IMR-90 (cell line): ENCODE measurements at regions not wholly inside any gene's neighbourhood (a gene's known extent, or its start where the extent isn't known, plus 50 kb on each side); places are given as distances from the start of the nearest gene placed in this dataset.

Experiments
- ATAC-seq: fragments of 200-7000 bp; cut with Tn5 transposase; 2 replicates; pipeline ENCODE4 v1.9.1; 2020; ENCODE audit warnings: low read depth, mild to moderate bottlenecking, moderate library complexity
- BruUV-seq: library from RNA; stranded (reverse); fragments of 400-500 nt; replicated peaks from 2 replicates; lab custom pipeline; 2021; lab: Mats Ljungman, UMichigan
- CTCF ChIA-PET: fragments of 300-600 bp; formaldehyde crosslinking; extraction: SDS; loops from one replicate; lab custom pipeline; 2021; ENCODE audit warnings: antibody characterized with exemption; lab: Yijun Ruan, JAX
- POLR2A ChIA-PET: fragments of 300-600 bp; sonication (Branson Sonifier 250); formaldehyde crosslinking; loops from one replicate; lab custom pipeline; 2022; ENCODE audit warnings: antibody characterized with exemption; ENCODE audit not compliant: unreplicated experiment; lab: Charles Lee
- DNase-seq: peaks from one replicate; pipeline ENCODE4 v3.0.0; 2013
- H2AFZ ChIP-seq: replicated peaks from 2 replicates; pipeline ENCODE3; 2013; ENCODE audit warnings: low read length, mild to moderate bottlenecking; ENCODE audit not compliant: poor library complexity
- H2AK5ac ChIP-seq: 2 replicates; pipeline ENCODE4 v1.6.1; 2013; ENCODE audit warnings: low read depth, low read length, inconsistent platforms
- H2AK9ac ChIP-seq: replicated peaks from 2 replicates; pipeline ENCODE3; 2013; ENCODE audit warnings: mild to moderate bottlenecking, low read depth, low read length, moderate library complexity; ENCODE audit not compliant: poor library complexity
- H2BK120ac ChIP-seq: 2 replicates; pipeline ENCODE4 v1.6.1; 2013; ENCODE audit warnings: low read depth, low read length, inconsistent platforms
- H2BK15ac ChIP-seq: 3 replicates; pipeline ENCODE4 v1.6.1; 2013; ENCODE audit warnings: low read depth, low read length, inconsistent platforms
- H2BK20ac ChIP-seq: 2 replicates; pipeline ENCODE4 v1.6.1; 2013; ENCODE audit warnings: low read depth, mild to moderate bottlenecking, inconsistent platforms, low read length, moderate library complexity
- H2BK5ac ChIP-seq: 2 replicates; pipeline ENCODE4 v1.6.1; 2013; ENCODE audit warnings: mild to moderate bottlenecking, low read depth, low read length, inconsistent platforms; ENCODE audit not compliant: poor library complexity, severe bottlenecking
- H3K14ac ChIP-seq: replicated peaks from 2 replicates; pipeline ENCODE4 v1.6.1; 2013; ENCODE audit warnings: low read depth, low read length, inconsistent platforms
- H3K18ac ChIP-seq: 2 replicates; pipeline ENCODE4 v1.6.1; 2013; ENCODE audit warnings: low read depth, low read length, control low read depth
- H3K23ac ChIP-seq: 2 replicates; pipeline ENCODE4 v1.6.1; 2013; ENCODE audit warnings: low read depth, low read length, inconsistent platforms
- H3K27ac ChIP-seq: 2 replicates; pipeline ENCODE4 v1.5.1; 2013; ENCODE audit warnings: mild to moderate bottlenecking, control low read depth, low read length; ENCODE audit not compliant: insufficient read depth
- H3K27me3 ChIP-seq: 2 replicates; pipeline ENCODE4 v1.6.1; 2013; ENCODE audit warnings: low read length; ENCODE audit not compliant: control insufficient read depth, insufficient read depth
- H3K36me3 ChIP-seq: 2 replicates; pipeline ENCODE4 v1.6.1; 2013; ENCODE audit warnings: low read length, mixed read lengths; ENCODE audit not compliant: control insufficient read depth, insufficient read depth
- H3K4ac ChIP-seq: 2 replicates; pipeline ENCODE4 v1.6.1; 2013; ENCODE audit warnings: low read depth, low read length, inconsistent platforms
- H3K4me1 ChIP-seq: 2 replicates; pipeline ENCODE4 v1.6.1; 2013; ENCODE audit warnings: low read length, mixed read lengths; ENCODE audit not compliant: control insufficient read depth, insufficient read depth
- H3K4me2 ChIP-seq: 2 replicates; pipeline ENCODE4 v1.6.1; 2013; ENCODE audit warnings: low read depth, mild to moderate bottlenecking, control low read depth, low read length, moderate library complexity
- H3K4me3 ChIP-seq: 2 replicates; pipeline ENCODE4 v1.5.1; 2013; ENCODE audit warnings: low read depth, mild to moderate bottlenecking, control low read depth, low read length, moderate library complexity; ENCODE audit not compliant: insufficient read depth
- H3K56ac ChIP-seq: 2 replicates; pipeline ENCODE4 v1.6.1; 2013; ENCODE audit warnings: low read length, inconsistent platforms; ENCODE audit not compliant: insufficient read depth; ENCODE audit errors: extremely low read depth
- H3K79me1 ChIP-seq, 2 experiments: 2 replicates each; pipeline ENCODE4 v1.6.1; 2013; ENCODE audit warnings: low read length in 2 of 2, inconsistent platforms in 1 of 2, low read depth in 1 of 2
- H3K9ac ChIP-seq: 2 replicates; pipeline ENCODE4 v1.6.1; 2013; ENCODE audit warnings: low read depth, low read length, control low read depth
- H3K9me1 ChIP-seq: 2 replicates; pipeline ENCODE4 v1.6.1; 2013; ENCODE audit warnings: low read length, inconsistent platforms; ENCODE audit not compliant: insufficient read depth
- H3K9me3 ChIP-seq: 2 replicates; pipeline ENCODE4 v1.6.1; 2013; ENCODE audit warnings: low read length; ENCODE audit not compliant: control insufficient read depth, insufficient read depth
- H4K20me1 ChIP-seq: 2 replicates; pipeline ENCODE4 v1.6.1; 2013; ENCODE audit warnings: low read length, inconsistent platforms; ENCODE audit not compliant: insufficient read depth
- H4K5ac ChIP-seq: 2 replicates; pipeline ENCODE4 v1.6.1; 2013; ENCODE audit warnings: mild to moderate bottlenecking, low read depth, low read length, control low read depth
- H4K8ac ChIP-seq, 2 experiments: 2 replicates each; pipeline ENCODE4 v1.6.1; 2013; ENCODE audit warnings: low read depth in 2 of 2, low read length in 2 of 2, control low read depth in 1 of 2, inconsistent platforms in 1 of 2
- H4K91ac ChIP-seq: 2 replicates; pipeline ENCODE4 v1.6.1; 2013; ENCODE audit warnings: low read depth, low read length, inconsistent platforms; ENCODE audit not compliant: insufficient read depth
- FOS ChIP-seq: fragments of 150-350 bp; IDR thresholded peaks from 2 replicates; pipeline ENCODE4 v1.6.1; 2016; ENCODE audit warnings: low read depth, low read length
- WGBS, 2 experiments: methylation state at CpG; one replicate each; pipeline versions ENCODE4 v1.1.5 to v1.1.7; 2013; ENCODE audit warnings: missing lambda C conversion rate in 2 of 2; ENCODE audit not compliant: insufficient read length in 1 of 2; ENCODE audit errors: extremely low coverage in 2 of 2; 5-methylcytosine and 5-hydroxymethylcytosine counted together
- dilution Hi-C: fragments of 300-500 bp; cut with HindIII; formaldehyde crosslinking; loops from one replicate; pipeline ENCODE4 v1.14.3; 2018; ENCODE audit warnings: low sequenced_read_pairs; ENCODE audit not compliant: unreplicated experiment
- in situ Hi-C: fragments of 300-500 bp; cut with MboI; formaldehyde crosslinking; loops from 3 replicates; pipeline ENCODE4 v1.14.3; 2019; ENCODE audit warnings: low sequenced_read_pairs, inconsistent platforms, mixed read lengths
- intact Hi-C: fragments of 100-400 bp; cut with micrococcal nuclease; formaldehyde crosslinking; loops from 2 replicates; pipeline ENCODE4 v1.10.0; 2022

- no peak overlapping the region for H4K5ac ChIP-seq
- no peak overlapping the region for H3K27ac ChIP-seq
- POLR2A ChIA-PET = no interaction called here
- H4K91ac ChIP-seq = no peak overlapping the region
- no peak overlapping the region for H3K14ac ChIP-seq
- no peak overlapping the region for H2BK15ac ChIP-seq
- no peaks in the 10 kb centered on the region for H3K79me1 ChIP-seq
- BruUV-seq = no TSS peak
- H3K9me3 ChIP-seq = peaks cover 3% of the 10 kb centered on the region; the same call in 1 of the 2 replicates
- no peak for ATAC-seq
- H4K20me1 ChIP-seq = no peaks in the 10 kb centered on the region
- DNase-seq = no peak
- H3K9me1 ChIP-seq = no peaks in the 10 kb centered on the region
- no peak overlapping the region for H2BK120ac ChIP-seq
- intact Hi-C loops = no loop called here
- H3K18ac ChIP-seq = no peak overlapping the region
- no peak overlapping the region for H3K4ac ChIP-seq
- no peaks in the 10 kb centered on the region for H3K4me1 ChIP-seq
- no peak overlapping the region for H2BK5ac ChIP-seq
- H2AK5ac ChIP-seq = no peak overlapping the region
- H3K36me3 ChIP-seq = no peaks in the 10 kb centered on the region
- dilution Hi-C loops = no loop called here
- H2AK9ac ChIP-seq = no peak overlapping the region
- no peak for TF ChIP-seq FOS
- H3K23ac ChIP-seq = no peak overlapping the region
- H3K4me3 ChIP-seq = no peak overlapping the region
- in situ Hi-C loops = no loop called here
- CTCF ChIA-PET = no interaction called here
- H2AFZ ChIP-seq = no peak overlapping the region
- no peak overlapping the region for H3K9ac ChIP-seq
- H2BK20ac ChIP-seq = no peak overlapping the region
- H3K4me2 ChIP-seq = no peak overlapping the region
- no peaks in the 10 kb centered on the region for H3K27me3 ChIP-seq
- WGBS, 2 experiments = no CpG with 5 or more reads among the region's 2 CpGs
- H3K56ac ChIP-seq = no peak overlapping the region
- no peak overlapping the region for H4K8ac ChIP-seq
These were observed 378.6 kb upstream of the EPHA5 start for GRCh38 chr4:66048861-66049260.
